Vagina (tissue), 2 donors: ENCODE measurements at regions not wholly inside any gene's neighbourhood (a gene's known extent, or its start where the extent isn't known, plus 50 kb on each side); places are given as distances from the start of the nearest gene placed in this dataset.

Experiments
- CTCF ChIP-seq, 3 experiments: fragments of 450-650 bp in 2 of 3; fragments of 200-600 bp in 1 of 3; sonication (generic) in 1 of 3; IDR thresholded peaks; one replicate each; pipeline ENCODE4 v1.5.1; 2017 to 2019; ENCODE audit warnings: antibody characterized with exemption in 3 of 3, mild to moderate bottlenecking in 2 of 3, moderate library complexity in 2 of 3
- POLR2A ChIP-seq, 2 donors: fragments of 450-650 bp; IDR thresholded peaks; one replicate each; pipeline ENCODE4 v1.6.1; 2017; ENCODE audit warnings: antibody characterized with exemption in 2 of 2, mild to moderate bottlenecking in 2 of 2, moderate library complexity in 2 of 2

DNA sequence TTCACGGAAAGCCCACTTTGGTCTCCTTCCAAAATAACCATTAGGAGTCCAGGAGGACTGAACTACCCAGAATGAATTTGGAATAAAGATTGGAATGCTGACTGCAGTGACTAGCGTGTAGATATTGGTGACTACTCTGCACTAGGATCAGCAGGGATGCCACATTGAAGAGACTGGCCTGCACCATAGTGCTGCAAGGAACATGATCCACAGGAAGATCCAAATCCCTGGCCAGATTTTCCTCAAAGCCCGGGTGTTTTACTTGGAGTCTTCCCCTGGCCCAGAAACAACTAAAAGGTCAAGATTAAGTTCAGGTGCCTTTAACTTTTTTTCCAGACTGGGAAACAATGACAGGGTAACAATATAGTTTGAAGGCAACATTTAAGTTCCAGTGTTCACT is 870.4 kb downstream of the CDH8 start:
- no peak for TF ChIP-seq POLR2A (IDR thresholded peaks at IDR 0.05)
- TF ChIP-seq CTCF (IDR thresholded peaks at IDR 0.05), result no peak
